HCT116 (cell line): ENCODE measurements at regions not wholly inside any gene's neighbourhood (a gene's known extent, or its start where the extent isn't known, plus 50 kb on each side); places are given as distances from the start of the nearest gene placed in this dataset.

ENCODE experiments used
- ATAC-seq: fragments of 200-7000 bp; cut with Tn5 transposase; 2 replicates; pipeline ENCODE4 v1.9.1; 2020; ENCODE audit warnings: mild to moderate bottlenecking, moderate library complexity
- BruUV-seq: library from RNA; stranded (reverse); fragments of 400-500 nt; replicated peaks from 2 replicates; lab custom pipeline; 2021; lab: Mats Ljungman, UMichigan
- CTCF ChIA-PET: fragments of 300-600 bp; sonication (Branson Sonifier 250); formaldehyde crosslinking; loops from one replicate; lab custom pipeline; 2021; ENCODE audit warnings: antibody characterized with exemption; lab: Charles Lee
- POLR2A ChIA-PET: fragments of 300-600, 350-600 bp; sonication (Branson Sonifier 250); formaldehyde crosslinking; loops from one replicate; lab custom pipeline; 2021; ENCODE audit warnings: antibody characterized with exemption; lab: Charles Lee
- RAD21 ChIA-PET, 2 experiments: fragments of 300-600 bp; sonication (Branson Sonifier 250); formaldehyde crosslinking; loops; one replicate each; lab custom pipeline; 2023; ENCODE audit warnings: low total read pairs in 2 of 2; ENCODE audit not compliant: uncharacterized antibody in 2 of 2, unreplicated experiment in 2 of 2, low non-redundant PET in 1 of 2; lab: Charles Lee
- DNase-seq: peaks from one replicate; pipeline ENCODE4 v3.0.0-alpha.2; 2010; ENCODE audit warnings: low read depth, low spot score
- H2AFZ ChIP-seq: fragments of 200-600 bp; shearing (Covaris generic), sonication (generic); 2 replicates; pipeline ENCODE4 v1.6.1; 2017; ENCODE audit warnings: low read depth, mixed run types, mixed read lengths, antibody characterized with exemption, low read length; ENCODE audit not compliant: poor library complexity, severe bottlenecking
- H3K27ac ChIP-seq: 2 replicates; pipeline ENCODE4 v1.5.1; 2012; ENCODE audit warnings: low read depth, low read length
- H3K27me3 ChIP-seq: fragments of 200-600 bp; sonication (generic); 2 replicates; pipeline ENCODE4 v1.6.1; 2016; ENCODE audit warnings: mixed run types, low read length, mixed read lengths; ENCODE audit not compliant: insufficient read depth
- H3K36me3 ChIP-seq, 2 experiments: fragments of 200-500 bp in 1 of 2; fragments of 200-600 bp in 1 of 2; sonication (Bioruptor generic) in 1 of 2; sonication (generic) in 1 of 2; 2 replicates each; pipeline versions ENCODE4 v1.5.1 to v1.6.1; 2014 to 2016; ENCODE audit warnings: low read length in 2 of 2, inconsistent platforms in 1 of 2, mixed read lengths in 1 of 2, mixed run types in 1 of 2; ENCODE audit not compliant: insufficient read depth in 2 of 2, control insufficient read depth in 1 of 2
- H3K4me1 ChIP-seq, 2 experiments: fragments of 200-600 bp in 1 of 2; sonication (generic) in 1 of 2; 2 replicates each; pipeline versions ENCODE4 v1.5.1 to v1.6.1; 2012 to 2017; ENCODE audit warnings: low read length in 2 of 2, inconsistent platforms in 1 of 2, mild to moderate bottlenecking in 1 of 2, mixed read lengths in 1 of 2, mixed run types in 1 of 2, moderate library complexity in 1 of 2; ENCODE audit not compliant: insufficient read depth in 2 of 2, control insufficient read depth in 1 of 2
- H3K4me2 ChIP-seq: fragments of 200-600 bp; sonication (generic); 2 replicates; pipeline ENCODE4 v1.6.1; 2017; ENCODE audit warnings: mixed run types, low read length, mixed read lengths
- H3K4me3 ChIP-seq, 2 experiments: fragments of 200-600 bp in 1 of 2; sonication (generic) in 1 of 2; replicated peaks in 1 of 2; 2 replicates each; pipeline ENCODE4 v1.5.1; 2011 to 2016; ENCODE audit warnings: low read length in 2 of 2, control low read depth in 1 of 2, low read depth in 1 of 2, mild to moderate bottlenecking in 1 of 2, mixed read lengths in 1 of 2, mixed run types in 1 of 2
- H3K79me2 ChIP-seq: fragments of 200-600 bp; sonication (generic); 2 replicates; pipeline ENCODE4 v1.6.1; 2017; ENCODE audit warnings: mild to moderate bottlenecking, mixed run types, low read length, moderate library complexity, mixed read lengths; ENCODE audit not compliant: insufficient read depth
- H3K9ac ChIP-seq: fragments of 200-600 bp; sonication (generic); 2 replicates; pipeline ENCODE4 v1.6.1; 2016; ENCODE audit warnings: low read length, mixed read lengths
- H3K9me2 ChIP-seq: fragments of 200-600 bp; sonication (generic), shearing (Covaris generic); 2 replicates; pipeline ENCODE4 v1.6.1; 2017; ENCODE audit warnings: mixed run types, mild to moderate bottlenecking, moderate library complexity; ENCODE audit not compliant: insufficient read depth
- H3K9me3 ChIP-seq, 2 experiments: fragments of 200-500 bp in 1 of 2; fragments of 200-600 bp in 1 of 2; sonication (Bioruptor generic) in 1 of 2; sonication (generic) in 1 of 2; 2 replicates each; pipeline ENCODE4 v1.6.1; 2014 to 2017; ENCODE audit warnings: low read length in 2 of 2, mixed read lengths in 2 of 2, inconsistent platforms in 1 of 2, low read depth in 1 of 2, mild to moderate bottlenecking in 1 of 2, mixed run types in 1 of 2, moderate library complexity in 1 of 2; ENCODE audit not compliant: control insufficient read depth in 1 of 2, insufficient read depth in 1 of 2
- H4K20me1 ChIP-seq: fragments of 200-600 bp; sonication (generic), shearing (Covaris generic); 2 replicates; pipeline ENCODE4 v1.6.1; 2017; ENCODE audit warnings: mixed run types, mild to moderate bottlenecking, moderate library complexity; ENCODE audit not compliant: insufficient read depth
- CBX3 ChIP-seq: IDR thresholded peaks from 2 replicates; pipeline ENCODE4 v1.6.1; 2012; ENCODE audit warnings: low read depth
- CEBPB ChIP-seq: IDR thresholded peaks from 2 replicates; pipeline ENCODE4 v1.6.1; 2012; ENCODE audit warnings: low read depth
- EGR1 ChIP-seq: IDR thresholded peaks from 2 replicates; pipeline ENCODE4 v1.6.1; 2012; ENCODE audit warnings: low read depth
- EZH2phosphoT487 ChIP-seq: fragments of 200-600 bp; IDR thresholded peaks from 2 replicates; pipeline ENCODE4 v1.6.1; 2018; ENCODE audit warnings: antibody characterized with exemption, borderline replicate concordance
- JUND ChIP-seq: IDR thresholded peaks from 2 replicates; pipeline ENCODE4 v1.6.1; 2012
- MAX ChIP-seq: IDR thresholded peaks from 2 replicates; pipeline ENCODE4 v1.6.1; 2012
- POLR2A ChIP-seq: IDR thresholded peaks from 2 replicates; pipeline ENCODE4 v1.7.0; 2011; ENCODE audit warnings: borderline replicate concordance; ENCODE audit not compliant: insufficient read depth, insufficient read length; ENCODE audit errors: extremely low read depth
- POLR2AphosphoS5 ChIP-seq: IDR thresholded peaks from 2 replicates; pipeline ENCODE4 v1.6.1; 2011; ENCODE audit warnings: mild to moderate bottlenecking, low read depth, low read length, moderate library complexity
- RAD21 ChIP-seq: IDR thresholded peaks from 2 replicates; pipeline ENCODE4 v1.6.1; 2012; ENCODE audit warnings: low read depth, mild to moderate bottlenecking
- SIN3A ChIP-seq: IDR thresholded peaks from 2 replicates; pipeline ENCODE4 v1.6.1; 2012; ENCODE audit warnings: low read depth
- SP1 ChIP-seq: IDR thresholded peaks from 2 replicates; pipeline ENCODE4 v1.6.1; 2012; ENCODE audit warnings: low read depth
- SRF ChIP-seq: IDR thresholded peaks from 2 replicates; pipeline ENCODE4 v1.6.1; 2012; ENCODE audit warnings: low read depth
- TCF7L2 ChIP-seq: IDR thresholded peaks from 2 replicates; pipeline ENCODE4 v1.7.0; 2011; ENCODE audit warnings: borderline replicate concordance, inconsistent platforms; ENCODE audit not compliant: insufficient read depth, insufficient read length; ENCODE audit errors: extremely low read depth
- YY1 ChIP-seq: IDR thresholded peaks from 2 replicates; pipeline ENCODE4 v1.6.1; 2011; ENCODE audit warnings: low read length, low read depth, moderate library complexity, mild to moderate bottlenecking; ENCODE audit not compliant: insufficient replicate concordance; ENCODE audit errors: extremely low read depth
- ZBTB33 ChIP-seq: IDR thresholded peaks from 2 replicates; pipeline ENCODE4 v1.6.1; 2011; ENCODE audit warnings: mild to moderate bottlenecking, low read length, moderate library complexity; ENCODE audit not compliant: insufficient replicate concordance; ENCODE audit errors: extremely low read depth
- ZFX ChIP-seq: fragments of 450-650 bp; IDR thresholded peaks from 2 replicates; pipeline ENCODE4 v1.6.1; 2017
- ZNF274 ChIP-seq: fragments of 200-500 bp; sonication (Bioruptor generic); IDR thresholded peaks from 2 replicates; pipeline ENCODE4 v1.6.1; 2014; ENCODE audit warnings: mild to moderate bottlenecking, low read depth, low read length, inconsistent platforms
- intact Hi-C: fragments of 100-400 bp; cut with micrococcal nuclease; formaldehyde crosslinking; loops from 2 replicates; pipeline ENCODE4 v1.10.0; 2022
- TF ChIP-seq, protein P1 (sequence below): IDR thresholded peaks from 2 replicates; pipeline ENCODE4 v1.6.1; 2012
- TF ChIP-seq, protein P2 (sequence below), 3 experiments: fragments of 200-600 bp in 1 of 3; sonication (generic) in 1 of 3; IDR thresholded peaks in 2 of 3; conservative IDR thresholded peaks in 1 of 3; 2 replicates each; pipeline ENCODE4 v1.5.1; 2012 to 2017; ENCODE audit warnings: low read depth in 2 of 3, low read length in 2 of 3, antibody characterized with exemption in 1 of 3, borderline replicate concordance in 1 of 3, control low read depth in 1 of 3, mild to moderate bottlenecking in 1 of 3, mixed read lengths in 1 of 3, mixed run types in 1 of 3, moderate library complexity in 1 of 3; ENCODE audit not compliant: insufficient read depth in 1 of 3

DNA sequence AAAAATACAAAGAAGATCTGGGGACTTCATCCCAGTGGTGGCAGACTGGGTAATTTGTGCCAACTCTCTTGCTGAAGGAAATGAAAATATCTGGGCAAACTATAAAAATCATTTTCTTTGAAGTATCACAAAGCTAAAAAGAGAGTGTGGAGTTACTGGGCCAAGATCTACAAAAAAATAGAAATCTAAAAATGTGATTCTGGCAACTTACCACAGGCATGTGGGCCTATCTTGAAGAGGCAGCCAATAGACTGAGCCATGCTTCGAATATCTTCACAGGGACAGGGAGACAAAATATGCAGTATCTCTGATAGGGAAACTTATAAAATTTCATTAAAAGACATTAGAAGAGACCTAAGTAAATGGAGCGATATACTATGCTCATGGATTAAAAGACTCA is 168.8 kb downstream of the RCHY1 start (continued):
- TF ChIP-seq POLR2A (no peak), CBX3 (no peak), ZNF274 (no peak), TCF7L2 (no peak), CEBPB (no peak), JUND (no peak), ZBTB33 (no peak), SRF (no peak), EZH2phosphoT487 (no peak)

GRCh38 chr4:75344915-75345314 is 169.3 kb downstream of the RCHY1 start:
- no peaks in the 10 kb centered on the region for H4K20me1 ChIP-seq
- no peak overlapping the region for H3K4me2 ChIP-seq
- no peaks in the 10 kb centered on the region for H3K9me2 ChIP-seq
- BruUV-seq = no TSS peak
- no peak overlapping the region for H2AFZ ChIP-seq
- H3K27me3 ChIP-seq = peaks cover 10% of the 10 kb centered on the region; the same call in 1 of the 2 replicates
- intact Hi-C loops = no loop called here
- POLR2A ChIA-PET = no interaction called here
- RAD21 ChIA-PET = no interaction called here
- no peaks in the 10 kb centered on the region for H3K79me2 ChIP-seq
- CTCF ChIA-PET = no interaction called here
- no peak overlapping the region for H3K9ac ChIP-seq
- H3K4me1 ChIP-seq = no peaks in the 10 kb centered on the region
- H3K4me3 ChIP-seq = no peak overlapping the region
- DNase-seq = no peak
- H3K27ac ChIP-seq = no peak overlapping the region
- H3K36me3 ChIP-seq = no peaks in the 10 kb centered on the region
- ATAC-seq = no peak
- no peaks in the 10 kb centered on the region for H3K9me3 ChIP-seq
- TF ChIP-seq POLR2AphosphoS5 (no peak), CEBPB (no peak), ZBTB33 (no peak), RAD21 (no peak), YY1 (no peak), EZH2phosphoT487 (no peak), ZFX (no peak), CBX3 (no peak), SIN3A (no peak), JUND (no peak), MAX (no peak), POLR2A (no peak), ZNF274 (no peak), EGR1 (no peak), SP1 (no peak)
- TF ChIP-seq, protein P1, sequence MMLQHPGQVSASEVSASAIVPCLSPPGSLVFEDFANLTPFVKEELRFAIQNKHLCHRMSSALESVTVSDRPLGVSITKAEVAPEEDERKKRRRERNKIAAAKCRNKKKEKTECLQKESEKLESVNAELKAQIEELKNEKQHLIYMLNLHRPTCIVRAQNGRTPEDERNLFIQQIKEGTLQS = no peak
- TF ChIP-seq, protein P2, sequence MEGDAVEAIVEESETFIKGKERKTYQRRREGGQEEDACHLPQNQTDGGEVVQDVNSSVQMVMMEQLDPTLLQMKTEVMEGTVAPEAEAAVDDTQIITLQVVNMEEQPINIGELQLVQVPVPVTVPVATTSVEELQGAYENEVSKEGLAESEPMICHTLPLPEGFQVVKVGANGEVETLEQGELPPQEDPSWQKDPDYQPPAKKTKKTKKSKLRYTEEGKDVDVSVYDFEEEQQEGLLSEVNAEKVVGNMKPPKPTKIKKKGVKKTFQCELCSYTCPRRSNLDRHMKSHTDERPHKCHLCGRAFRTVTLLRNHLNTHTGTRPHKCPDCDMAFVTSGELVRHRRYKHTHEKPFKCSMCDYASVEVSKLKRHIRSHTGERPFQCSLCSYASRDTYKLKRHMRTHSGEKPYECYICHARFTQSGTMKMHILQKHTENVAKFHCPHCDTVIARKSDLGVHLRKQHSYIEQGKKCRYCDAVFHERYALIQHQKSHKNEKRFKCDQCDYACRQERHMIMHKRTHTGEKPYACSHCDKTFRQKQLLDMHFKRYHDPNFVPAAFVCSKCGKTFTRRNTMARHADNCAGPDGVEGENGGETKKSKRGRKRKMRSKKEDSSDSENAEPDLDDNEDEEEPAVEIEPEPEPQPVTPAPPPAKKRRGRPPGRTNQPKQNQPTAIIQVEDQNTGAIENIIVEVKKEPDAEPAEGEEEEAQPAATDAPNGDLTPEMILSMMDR (IDR thresholded peaks at IDR 0.05 in 2 of 3, conservative IDR thresholded peaks at IDR 0.05 in 1 of 3; ENCODE audit: borderline replicate concordance in 1 of 3, insufficient read depth in 1 of 3, low read depth in 2 of 3, low read length in 2 of 3) = no peak
